GM19397 (cell line): ENCODE measurements at regions not wholly inside any gene's neighbourhood (a gene's known extent, or its start where the extent isn't known, plus 50 kb on each side); places are given as distances from the start of the nearest gene placed in this dataset.

Experiments
- ATAC-seq: cut with Tn5 transposase; IDR thresholded peaks from one replicate; pipeline ENCODE4 v1.9.1; 2021; ENCODE audit warnings: mild to moderate bottlenecking, moderate library complexity; ENCODE audit not compliant: unreplicated experiment

DNA sequence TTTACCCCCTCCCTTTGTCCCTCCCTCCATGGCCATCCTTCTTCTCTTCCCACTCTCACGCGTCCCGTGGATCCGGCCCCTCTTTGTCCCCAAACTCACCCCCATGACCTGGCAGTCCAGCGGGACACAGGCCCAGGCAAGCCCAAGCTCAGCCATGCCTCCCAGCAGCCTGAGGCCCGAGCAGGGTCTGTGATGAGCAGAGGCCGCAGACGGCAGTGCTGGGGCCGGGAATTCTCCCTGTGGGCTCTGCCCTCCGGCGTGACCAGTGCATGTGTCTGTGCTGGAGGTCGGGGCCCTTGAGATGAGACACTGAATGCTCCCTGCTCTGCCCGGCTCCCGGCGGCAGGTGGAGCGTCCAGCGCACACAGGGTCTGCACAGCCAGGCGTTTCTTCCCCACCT lies 237.9 kb downstream of the BRD1 start:
- no peak for ATAC-seq

DNA sequence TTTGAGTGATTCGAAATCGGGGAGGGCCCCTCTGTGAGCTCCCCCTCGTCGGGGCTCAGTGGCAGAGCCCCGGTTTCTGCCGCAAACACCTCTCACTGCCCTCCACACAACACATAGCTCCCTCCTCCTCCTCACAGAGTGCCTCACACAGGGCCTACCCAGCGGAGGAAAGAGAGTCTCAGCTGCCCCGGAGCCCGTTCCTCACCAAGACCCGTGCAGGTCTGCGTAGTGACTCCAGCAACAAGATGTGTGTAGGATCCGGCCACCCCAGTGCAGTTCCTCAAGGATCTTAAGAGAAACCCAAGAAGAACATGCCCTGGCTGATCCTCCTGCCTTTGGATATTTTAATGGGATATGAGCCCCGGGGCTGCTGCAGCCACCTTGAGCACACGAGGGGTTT lies 238.4 kb downstream of the BRD1 start:
- ATAC-seq: no peak

DNA sequence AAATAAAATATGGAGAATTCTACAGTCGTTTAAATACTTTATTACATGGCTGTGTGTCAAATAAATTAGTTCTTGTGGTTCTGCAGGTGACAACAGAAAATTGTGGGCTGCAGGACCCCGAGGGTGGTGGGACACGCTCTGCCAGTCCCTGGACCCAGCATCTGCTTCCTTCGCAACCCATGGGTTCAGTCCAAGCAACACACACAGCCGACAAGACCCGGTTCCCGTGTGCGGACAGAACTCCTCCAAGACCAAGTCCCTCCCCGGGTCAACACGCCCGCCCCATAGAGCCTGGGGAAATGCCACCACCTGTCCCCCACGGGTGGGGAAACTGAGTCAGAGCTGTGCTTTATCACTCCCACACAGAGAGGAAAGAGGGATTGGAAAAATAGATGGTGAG lies 238.9 kb downstream of the BRD1 start:
- no peak for ATAC-seq

DNA sequence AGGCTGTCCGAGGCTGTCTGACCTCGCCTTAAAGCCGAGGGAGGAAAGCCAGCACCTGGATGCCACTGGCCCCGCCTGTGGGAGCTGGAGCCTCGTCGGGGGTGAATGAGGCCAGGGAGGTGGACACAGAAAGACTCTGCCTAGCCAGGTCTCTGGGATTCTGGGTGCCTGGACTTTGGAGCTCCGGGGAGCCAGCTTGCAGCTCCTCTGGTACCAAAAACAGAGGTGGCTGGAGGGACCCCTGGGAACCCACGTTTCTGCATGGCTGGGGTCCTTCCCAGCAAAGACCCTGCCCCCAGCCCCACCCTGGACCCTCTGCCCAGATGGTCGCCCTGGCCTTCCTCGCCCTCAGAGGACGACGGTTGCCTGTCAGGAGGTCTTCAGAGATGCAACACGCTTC lies 239.7 kb downstream of the BRD1 start:
- no peak for ATAC-seq

DNA sequence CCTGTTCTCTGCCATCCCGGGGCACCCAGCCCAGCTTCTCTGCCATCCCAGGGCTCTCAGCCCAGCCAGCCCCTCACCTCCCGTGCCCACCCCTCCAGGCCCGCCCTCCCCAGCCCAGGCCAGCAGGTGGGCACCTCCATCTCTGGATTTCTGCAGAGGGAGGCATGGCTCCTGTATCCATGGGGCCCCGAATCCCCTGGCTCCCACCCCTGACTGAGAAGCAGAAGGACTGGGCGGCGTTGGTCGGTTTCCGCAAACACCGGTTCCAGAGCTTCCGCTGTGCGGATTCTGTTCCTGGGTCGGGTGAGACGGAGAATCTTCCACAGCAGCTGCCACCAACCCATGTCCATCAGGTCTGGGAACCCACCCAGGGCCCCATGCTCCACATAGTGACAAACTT lies 240.3 kb downstream of the BRD1 start:
- ATAC-seq: no peak

DNA sequence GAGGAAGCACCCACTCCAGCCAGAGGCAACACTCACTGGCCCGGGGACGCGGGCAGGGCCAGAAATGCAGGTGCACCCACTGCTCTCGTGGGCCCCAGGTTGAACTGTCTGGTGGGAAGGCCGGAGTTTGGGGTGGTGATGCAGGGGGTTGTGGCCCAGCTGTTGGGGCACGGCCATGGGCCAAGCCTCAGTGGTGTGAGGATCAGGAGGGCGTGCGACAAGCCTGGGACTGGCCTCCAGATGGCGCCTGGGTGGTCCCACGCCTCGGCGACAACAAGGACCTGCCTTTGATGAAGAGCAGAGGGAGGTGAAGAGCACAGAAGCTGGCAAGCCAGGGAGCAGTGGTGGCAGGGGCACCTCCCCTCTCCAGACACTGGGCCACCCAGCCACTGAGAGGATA lies 240.8 kb downstream of the BRD1 start:
- ATAC-seq: no peak

DNA sequence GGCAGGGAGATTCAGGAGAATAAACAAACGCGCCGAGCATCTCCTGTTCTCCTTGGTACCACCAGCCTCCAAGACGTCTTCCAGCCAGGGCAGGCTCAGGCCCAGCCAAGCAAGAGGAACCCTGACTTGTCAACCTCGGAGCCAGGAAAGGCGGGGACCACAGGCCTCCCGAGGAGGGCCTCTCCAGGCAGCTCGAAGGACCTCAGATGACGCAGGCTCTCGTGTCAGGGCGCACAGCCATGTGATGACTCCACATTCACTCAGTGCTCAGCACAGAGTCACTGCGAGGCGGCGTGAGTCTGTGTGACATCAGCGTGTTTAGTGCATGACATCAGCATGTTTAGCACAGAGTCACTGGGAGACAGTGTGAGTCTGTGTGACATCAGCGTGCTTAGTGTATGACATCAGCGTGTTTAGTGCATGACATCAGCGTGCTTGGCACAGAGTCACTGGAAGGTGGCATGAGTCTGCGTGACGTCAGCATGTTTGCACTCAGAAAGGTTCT lies 241.4 kb downstream of the BRD1 start:
- ATAC-seq: no peak

DNA sequence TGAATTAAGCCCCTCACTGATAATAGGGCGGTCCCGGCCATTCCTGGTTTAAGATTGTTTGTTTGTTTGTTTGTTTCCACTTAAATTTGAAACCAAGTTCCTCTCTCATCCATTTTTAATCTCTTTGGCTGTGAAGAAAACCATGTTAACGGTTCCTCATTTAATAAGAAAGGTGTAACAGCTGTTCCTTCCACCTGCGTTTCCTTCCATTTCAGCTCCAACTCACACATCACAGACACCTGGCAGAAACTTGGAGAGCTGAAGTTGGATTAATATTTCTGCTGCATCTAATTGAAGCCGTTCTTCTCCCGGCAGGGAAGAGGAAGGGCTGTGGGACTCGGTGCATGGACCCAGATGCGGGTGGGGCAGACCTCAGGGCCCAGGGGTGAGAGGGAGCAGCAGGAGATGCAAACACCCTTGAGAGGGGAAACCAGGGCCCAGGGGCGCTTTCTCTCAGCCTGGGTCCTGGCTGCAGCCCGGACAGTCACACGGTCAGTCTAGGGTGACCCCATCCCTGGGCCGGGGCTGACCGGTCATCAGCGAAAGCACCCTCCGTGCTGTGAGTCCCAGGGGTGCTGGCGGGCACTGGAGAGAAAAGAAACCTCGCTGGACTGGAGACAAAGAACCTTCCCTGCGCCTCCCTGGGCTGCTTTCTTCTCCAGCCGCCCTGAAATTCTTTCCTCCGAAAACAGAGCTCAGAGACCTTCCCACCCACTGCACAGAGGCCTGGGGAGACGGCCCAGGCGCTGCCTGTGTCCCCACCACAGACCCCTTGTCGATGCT lies 242.0 kb downstream of the BRD1 start:
- ATAC-seq: no peak

DNA sequence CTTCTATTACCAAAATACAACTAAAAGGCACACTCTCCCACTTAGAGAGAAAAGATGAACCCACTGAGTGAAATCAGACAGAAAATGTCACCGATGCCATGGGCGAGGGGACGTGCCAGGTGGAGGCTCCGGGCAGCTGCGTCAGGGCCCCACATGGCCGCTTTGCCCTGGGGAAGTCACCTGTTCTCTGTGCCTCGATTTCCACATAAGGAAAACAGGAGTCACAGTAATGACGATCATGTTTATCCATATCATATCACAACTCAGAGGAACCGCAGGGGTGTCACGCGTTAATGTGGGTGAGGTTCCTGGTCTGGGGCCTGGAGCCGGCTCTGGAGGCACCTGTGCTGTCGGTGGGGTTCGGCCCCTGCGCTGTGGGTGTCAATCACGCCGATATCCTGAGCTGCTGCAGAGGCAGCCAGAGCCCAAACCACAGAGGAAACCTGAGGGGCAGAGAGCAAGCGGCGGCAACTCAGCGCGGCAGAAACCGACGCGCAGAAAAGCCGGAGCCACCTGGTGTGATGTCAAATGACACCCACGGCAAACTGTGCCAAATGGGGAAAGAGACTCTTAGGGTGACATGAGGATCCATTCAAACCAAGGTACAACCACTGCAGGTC lies 243.7 kb downstream of the BRD1 start:
- ATAC-seq: no peak

DNA sequence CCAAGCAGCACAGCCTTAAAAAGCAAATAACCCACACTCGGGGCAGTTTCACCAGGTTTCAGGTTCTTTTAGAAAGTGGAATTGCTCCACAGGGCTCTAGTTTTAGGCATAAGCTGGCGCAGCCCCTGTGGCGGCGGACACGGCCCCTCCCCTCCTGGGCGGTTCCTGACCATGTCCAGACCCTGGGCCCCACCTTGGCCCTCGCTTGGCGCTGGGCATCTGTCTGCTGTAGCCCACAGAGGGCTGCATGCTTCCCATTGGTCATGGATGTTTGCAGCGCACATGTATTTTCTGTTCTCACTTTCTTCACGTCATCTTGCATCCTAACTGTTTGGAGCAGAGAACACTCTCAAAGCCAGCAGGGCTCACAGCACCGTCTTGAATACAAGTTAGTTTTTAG lies 244.3 kb downstream of the BRD1 start:
- ATAC-seq: no peak

DNA sequence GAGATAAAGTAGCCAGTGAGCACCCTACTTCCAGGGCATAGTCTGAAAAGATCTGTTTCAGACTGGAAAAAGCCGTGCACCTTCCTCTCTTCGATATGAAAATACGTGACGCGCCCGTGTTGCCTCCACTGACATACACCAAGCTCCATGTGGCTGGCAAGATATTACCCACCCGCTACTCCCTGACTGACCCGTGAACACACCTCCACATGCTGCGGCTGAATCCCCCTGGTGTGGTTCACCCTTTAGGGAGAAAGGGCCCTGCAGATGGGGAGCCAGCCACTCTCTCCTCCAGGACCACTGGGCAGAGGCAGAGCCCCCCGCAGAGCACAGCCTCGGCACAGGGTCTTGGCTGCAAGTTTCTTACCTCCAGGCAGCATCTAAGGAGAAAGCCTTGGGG lies 245.0 kb downstream of the BRD1 start:
- ATAC-seq: no peak

DNA sequence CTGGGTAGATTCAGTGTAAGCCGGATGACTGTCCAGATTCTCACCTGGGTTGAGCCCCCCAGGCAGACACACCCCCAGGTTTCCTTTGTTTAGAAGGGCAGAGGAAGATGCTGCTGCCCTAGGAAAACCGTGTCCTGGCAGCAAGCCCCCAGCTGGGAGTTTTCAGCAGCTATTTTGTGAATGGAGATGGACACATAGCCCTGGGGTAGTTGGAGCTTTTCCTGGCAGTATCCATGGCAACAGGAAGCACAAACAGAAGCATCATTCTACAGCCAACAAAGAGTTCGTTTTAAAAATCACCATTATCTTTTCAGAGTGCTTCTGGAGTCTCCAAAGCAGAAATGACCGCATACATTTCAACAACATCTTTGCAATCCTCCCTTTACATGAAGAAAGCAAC lies 245.5 kb downstream of the BRD1 start:
- ATAC-seq: no peak

DNA sequence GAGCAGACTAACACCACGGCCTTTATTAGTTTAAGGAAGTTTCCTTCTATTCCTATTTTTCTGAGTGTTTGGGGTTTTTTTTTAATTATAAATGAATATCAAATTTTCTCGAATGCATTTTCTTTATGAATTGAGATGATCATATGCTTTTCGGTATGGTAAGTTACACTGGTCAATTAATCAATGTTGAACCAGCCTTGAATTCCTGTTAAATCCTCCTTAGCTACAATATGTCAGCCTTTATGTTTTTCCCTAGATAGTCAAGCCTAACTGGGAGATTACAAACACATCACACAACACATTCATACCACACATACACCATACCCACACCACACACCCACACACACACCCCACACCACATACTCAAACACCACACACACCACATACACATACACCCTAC lies 247.6 kb downstream of the BRD1 start:
- ATAC-seq: no peak

DNA sequence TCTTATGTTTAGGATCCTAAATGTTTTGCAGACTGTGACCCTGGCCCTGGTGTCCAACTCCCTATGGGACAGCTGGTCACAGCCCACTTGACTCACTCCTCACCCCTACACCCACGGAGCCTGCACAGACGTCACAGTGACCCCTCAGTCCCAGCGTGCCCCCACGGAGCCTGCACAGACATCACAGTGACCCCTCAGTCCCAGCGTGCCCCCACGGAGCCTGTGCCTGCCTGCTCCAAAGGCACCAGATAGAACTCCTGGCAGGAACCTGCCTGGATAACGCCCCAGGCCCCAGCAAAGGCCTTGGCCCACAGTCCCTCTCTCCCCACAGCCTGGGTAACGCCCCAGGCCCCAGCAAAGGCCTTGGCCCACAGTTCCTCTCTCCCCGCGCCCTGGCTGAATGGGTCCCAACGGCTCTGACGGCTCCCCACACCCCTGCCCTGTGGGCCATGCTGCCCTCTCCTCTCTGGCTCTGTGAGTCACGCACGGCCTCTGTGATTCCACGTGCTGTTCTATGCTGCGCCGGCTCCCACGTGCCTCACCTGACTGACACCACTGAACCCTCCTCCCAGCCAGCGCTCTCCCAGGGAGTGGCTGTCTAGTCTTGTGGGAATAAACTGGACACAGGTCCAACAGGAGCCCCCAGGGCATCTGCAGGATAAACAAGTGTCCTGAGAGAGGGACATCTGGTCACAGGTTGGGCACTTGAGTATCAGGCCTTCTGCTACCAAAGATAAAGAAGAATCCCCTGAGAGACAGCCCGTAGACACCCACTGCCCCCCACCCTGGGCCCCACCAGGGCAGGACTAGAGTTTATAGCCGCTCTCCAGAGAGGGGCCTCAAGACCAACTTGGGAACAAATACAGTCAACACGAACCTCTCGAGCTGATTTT lies 250.3 kb downstream of the BRD1 start:
- no peak for ATAC-seq

DNA sequence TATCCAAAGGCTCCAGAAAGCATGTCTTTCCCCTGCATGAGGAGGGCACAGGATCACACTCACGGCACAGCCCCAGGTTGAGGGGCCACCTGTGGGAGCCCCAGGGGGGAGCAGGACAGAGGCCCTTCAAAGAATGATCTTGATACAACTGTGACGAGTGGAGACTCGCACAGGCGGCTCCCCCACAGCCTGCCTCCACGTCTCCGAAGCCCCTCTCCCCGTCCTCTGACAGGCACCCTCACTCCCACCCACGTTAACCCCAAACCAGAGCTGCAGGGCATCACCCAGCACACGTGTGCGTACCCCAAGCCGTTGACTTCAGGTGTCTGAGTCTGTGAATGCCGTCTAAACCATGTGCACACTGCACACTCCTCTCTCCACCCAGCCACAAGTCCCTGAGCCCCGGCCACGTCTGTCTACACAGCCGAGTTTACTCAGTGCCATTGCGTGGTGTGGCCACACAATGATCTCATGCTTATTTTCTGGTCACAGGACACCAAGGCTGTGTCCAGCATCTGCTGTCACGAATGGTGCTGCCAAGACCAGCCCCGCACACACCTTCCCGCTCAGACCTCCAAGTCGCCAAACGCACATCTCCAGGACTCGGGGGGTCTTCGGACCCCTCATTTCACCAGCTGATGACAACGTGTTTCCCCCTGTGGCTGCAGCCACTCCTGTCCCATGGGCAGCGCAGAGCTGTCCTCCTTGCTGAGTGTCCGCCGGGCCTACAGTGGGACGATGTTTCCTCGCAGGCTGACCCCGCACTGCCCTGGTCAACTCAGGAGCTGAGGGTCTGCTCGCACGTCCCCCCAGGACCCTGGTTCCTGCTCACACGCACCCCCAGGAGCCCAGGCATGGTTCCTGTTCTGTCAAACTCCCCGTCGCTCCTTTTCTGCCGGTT lies 251.2 kb downstream of the BRD1 start:
- ATAC-seq: no peak

DNA sequence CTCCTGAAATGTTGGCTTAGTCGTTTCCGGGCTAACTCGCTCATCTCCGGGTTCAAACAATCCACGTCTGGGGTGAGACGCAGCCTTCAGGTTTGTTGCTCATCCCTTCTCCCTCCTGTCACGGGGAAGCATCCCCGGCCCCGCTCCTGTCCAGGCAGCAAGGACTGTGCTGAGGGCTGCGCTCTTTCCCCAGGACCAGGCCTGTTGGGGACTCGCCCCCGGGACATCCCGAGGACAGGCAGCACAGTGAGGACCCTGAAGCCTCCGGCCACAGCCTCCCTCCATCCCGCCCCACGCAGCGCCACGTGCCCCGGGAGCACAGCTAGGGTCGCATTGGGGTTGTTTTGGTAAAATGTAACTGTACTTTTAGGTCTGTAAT lies 252.0 kb downstream of the BRD1 start:
- ATAC-seq: no peak

DNA sequence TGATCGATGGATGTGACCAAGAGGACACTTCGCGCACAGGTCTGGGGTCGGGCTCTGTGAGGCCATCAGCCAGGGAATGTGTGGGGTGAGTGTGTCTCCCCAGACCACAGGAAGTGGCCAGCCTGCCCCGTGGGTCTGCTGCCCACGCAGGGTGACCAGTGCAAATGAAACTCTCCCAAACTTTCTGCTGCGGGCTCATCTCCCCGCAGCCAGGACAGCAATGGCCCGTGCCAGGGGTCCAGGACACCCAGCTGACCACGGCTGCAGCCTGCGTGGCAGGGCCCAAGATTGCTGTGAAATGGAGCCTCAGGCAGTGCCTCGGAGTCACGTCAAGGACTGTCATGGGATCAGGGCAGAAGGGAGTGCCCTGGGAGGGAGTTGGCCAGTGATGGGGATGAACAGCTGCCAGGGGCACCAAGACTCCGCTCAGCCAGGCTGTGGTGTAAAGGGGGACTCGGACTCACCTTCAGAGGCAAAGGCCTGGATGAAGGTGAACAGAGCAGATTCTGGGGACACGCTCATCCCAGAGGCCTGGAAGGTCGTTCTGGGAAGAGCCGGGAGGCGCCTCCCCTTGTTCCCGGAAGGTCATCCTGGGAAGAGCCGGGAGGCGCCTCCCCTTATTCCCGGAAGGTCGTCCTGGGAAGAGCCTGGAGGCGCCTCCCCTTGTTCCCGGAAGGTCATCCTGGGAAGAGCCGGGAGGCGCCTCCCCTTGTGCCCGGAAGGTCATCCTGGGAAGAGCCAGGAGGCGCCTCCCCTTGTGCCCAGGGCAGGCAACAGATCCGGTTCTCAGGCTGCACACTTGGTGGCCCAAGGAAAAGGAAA lies 252.6 kb downstream of the BRD1 start:
- ATAC-seq: no peak

DNA sequence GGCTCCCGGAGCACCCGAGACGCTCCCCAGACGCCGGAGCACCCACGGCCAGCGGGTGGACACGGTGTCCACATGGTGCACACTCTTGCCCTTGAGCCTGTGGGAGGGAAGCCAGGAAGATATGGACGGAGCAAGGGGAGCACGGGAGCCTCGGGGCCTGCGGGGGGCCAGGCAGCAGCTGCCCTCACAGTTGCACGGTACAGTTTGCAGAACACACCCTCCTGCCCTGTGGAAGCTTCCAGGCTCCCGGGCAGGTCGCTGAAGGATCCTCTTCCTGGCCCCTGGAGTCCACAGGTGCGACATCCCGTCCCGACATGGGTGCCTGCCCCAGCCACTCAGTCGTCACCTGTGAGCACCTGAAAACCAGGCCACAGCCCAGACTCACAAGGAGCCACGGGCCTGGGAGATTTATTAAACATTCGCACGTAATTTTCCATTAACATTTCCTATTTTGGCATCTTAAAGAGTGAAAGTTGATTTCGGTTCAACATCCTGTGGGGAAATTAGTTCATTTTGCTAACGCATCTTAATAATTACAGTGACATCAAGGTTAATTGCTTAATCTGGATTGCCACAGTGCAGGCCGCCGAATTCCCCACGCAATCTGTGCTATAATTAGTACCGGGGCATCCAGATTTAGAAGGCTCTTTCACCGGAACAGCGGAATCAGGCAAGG lies 253.3 kb downstream of the BRD1 start:
- ATAC-seq: no peak

DNA sequence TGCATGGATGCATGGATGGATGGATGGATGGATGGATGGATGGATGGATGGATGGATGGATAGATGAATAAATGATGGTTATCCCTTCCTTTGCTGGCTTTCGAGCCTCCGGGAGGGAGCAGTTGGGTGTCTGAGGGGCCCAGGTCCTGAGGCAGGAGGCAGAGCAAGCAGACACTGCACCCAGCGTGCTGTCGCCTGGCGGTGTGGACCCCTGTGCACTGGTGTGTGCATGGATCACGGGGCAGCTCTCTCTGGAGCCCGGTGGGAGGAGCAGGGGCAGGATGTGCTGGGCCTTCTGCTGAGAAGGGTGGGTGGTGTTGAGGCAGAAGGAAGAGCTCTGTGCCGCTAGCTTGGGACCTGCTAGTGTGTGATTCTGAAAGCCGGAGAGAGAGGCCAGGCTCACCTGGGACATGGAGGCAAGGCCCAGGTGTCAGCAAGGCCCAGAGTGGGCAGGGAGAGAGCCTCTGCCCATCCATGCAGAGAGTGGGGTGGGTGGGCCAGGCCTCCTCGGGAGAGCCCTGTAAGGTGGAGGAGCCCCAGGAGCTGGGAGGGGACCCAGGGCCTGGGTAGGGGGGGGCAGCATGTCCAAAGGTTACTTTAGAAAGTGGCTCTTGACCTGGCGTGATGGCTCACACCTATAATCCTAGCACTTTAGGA lies 254.4 kb downstream of the BRD1 start:
- no peak for ATAC-seq
